NCI-H2107 treated with DMSO at 0.1 percent for 48 hours (cell line): ENCODE measurements at regions not wholly inside any gene's neighbourhood (a gene's known extent, or its start where the extent isn't known, plus 50 kb on each side); places are given as distances from the start of the nearest gene placed in this dataset.
"Not testable (repeated sequence)": the region's sequence is repeated elsewhere in the genome, so short reads cannot be mapped to it uniquely, and the experiment has no call there.

Source experiments
- DNase-seq: peaks from one replicate; lab custom pipeline; 2025; ENCODE audit not compliant: unreplicated experiment; lab: John Stamatoyannopoulos, UW

- DNase-seq: no peak
Observed at GRCh38 chr1:53398576-53399365, 60.4 kb upstream of the DMRTB1 start.

GRCh38 chr1:53399370-53400133 is 59.6 kb upstream of the DMRTB1 start:
- DNase-seq: not testable (repeated sequence)

DNA sequence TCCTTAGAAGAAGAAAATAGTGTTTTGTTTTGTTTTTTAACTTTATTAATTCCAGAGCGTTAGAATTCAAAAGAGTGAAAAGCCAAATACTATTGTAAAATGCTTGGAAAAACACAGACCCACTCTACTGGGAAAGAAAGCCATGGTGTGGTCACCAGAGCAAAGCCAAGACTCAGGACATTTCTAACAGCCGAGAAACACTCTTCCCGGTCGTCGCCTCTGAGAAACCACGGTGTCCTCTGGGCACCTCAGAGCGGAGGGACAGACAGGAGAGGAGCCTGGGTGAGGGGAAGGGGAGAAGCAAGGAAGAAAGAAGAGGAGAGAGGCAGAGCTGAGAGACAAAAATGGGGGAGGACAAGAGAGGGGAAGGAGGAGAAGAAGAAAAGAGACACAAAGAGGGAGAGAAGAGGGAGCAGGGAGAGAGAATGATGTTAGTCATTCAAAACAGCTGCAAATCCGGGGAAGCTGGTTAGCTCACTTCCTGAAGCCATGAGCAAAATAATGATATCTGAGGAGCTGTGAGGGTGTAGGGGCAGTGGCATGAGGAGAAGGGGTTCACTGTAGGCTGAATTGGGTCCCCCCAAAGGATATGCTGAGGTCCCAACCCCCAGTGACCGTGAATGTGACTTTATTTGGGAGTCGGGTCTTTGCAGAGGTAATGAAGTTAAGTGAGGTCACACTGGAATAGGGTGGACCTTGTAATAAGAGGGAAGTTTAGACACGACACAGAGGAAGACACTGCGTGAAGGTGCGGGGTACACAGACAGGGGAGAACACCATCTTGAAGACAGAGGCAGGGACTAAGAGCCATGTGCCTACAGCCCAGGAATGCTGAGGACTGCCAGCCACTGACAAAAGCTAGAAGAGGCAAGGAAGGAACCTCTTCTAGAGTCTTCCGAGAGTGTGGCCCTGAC is 58.2 kb upstream of the DMRTB1 start:
- DNase-seq: no peak

DNA sequence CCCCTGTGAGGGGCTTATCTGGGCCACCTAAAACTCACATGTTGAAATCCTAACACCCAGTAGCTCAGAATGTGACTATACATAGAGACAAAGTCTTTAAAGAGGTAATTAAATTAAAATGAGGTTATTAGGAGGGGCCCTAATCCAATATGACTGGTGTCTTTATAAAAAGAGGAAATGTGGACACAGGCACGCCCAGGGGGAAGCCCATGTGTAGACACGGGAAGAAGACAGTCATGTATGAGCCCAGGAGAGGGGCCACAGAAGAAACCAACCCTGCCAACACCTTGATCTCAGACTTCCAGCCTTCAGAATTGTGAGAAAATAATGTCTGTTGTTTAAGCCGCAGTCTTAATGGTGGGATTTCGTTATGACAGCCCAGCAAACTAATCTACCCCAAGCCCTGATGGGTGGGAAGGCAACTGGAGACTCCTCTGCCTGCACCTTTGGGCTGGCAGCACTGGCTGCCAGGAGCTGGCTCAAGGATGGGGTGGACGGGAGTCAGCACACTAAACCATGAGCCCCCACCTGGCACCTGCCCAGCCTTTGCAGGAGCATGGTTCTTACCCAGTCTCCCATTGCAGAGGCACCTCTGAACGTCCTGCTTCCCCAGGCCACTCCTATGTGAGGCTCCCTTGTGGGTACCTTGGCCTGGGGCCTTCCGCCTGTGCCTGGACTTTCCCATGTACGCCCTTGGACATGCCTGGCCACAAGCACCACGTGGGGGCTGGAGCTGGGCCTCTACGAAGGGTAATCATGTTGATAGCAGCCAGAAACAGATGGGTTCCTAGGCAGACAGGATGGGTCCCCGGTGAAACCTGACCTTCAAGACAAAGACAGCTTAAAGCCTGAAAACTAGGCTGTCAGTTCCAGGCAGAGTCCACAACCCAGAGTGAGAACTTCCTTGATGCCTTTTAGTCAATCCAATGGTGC is 57.1 kb upstream of the DMRTB1 start:
- DNase-seq: no peak

GRCh38 chr1:53402891-53403655 is 56.1 kb upstream of the DMRTB1 start:
- no peak for DNase-seq

DNA sequence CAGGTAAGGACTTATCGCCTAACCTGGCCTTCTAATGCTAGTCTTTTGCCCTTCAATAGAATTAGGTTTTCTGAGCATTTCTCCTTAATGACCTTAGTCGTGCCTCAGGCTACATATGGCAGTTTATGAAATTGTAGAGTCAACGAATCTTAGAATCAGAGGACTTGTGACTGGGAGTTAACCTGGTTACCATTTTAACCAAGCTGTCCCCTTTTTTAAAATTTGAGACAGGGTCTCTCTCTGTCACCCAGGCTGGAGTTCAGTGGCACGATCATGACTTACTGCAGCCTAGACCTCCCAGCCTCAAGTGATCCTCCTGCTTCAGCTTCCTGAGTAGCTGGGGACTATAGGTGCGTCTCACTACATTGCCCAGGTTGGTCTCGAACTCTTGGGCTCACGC is 53.5 kb upstream of the DMRTB1 start:
- DNase-seq: no peak

DNA sequence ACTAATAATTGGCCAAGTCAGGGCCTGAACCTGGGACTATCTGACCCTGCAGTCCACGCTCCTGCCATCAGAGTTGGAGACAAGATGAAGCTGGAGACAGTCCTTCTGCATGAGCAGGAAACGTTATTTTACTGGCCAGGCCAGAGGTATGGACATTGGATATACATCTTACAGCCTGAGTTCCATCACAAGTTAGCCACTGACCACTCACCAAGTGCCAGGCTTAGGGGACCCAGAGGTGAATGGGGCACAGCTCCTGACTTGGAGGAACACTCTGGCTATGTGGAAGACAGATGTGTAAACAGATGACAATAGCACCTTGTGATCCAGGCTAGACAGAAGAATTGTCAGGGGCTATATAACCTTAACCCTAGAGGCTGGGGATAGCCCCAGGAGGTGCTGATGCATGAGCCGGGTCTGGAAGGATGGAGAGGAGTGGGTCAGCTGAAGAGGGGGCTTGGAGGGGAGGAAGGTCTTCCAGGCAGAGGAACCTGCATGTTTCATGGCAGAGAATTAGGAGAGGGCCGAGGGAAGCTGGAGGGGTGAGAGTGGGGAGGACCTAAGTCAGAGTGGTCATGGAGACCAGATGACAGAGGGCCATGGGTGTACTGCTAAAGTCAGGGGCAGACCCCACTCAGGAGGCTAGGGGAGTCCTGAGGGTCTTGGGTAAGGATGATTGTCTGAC is 52.5 kb upstream of the DMRTB1 start:
- no peak for DNase-seq

DNA sequence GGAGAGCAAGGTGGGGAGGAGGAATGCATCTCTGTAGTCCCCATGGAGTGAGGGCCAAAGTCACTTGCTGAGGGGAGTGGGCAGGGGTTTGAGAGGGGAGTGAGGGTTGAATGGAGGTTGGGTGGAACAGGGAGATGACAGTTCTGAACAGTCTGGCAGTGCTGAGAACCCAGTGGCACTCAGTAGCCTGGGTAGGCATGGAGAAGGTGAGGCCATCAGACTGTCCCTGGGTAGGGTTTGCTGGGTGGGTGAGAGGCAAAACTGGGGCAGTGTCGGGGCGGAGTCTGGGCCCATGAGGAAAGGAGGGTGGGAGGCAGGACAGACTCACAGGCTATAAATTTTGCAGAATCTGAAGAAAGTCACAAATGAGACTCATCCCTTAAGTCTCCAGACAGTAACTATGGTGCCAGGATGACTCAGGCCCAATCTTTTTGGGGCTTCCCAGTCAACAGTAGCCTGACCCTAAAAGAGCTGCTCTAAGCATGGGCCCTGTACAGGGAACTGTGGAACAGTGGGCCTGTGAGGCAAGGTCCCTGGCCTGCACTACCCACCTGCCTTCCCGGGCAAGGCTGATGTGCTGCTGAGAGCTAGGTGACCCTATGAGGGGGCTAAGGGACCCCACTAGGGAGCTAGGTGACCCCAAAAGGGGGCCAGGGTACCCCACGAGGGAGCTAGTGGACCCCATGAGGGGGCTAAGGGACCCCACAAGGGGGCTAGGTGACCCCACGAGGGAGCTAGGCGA is 51.0 kb upstream of the DMRTB1 start:
- no peak for DNase-seq

DNA sequence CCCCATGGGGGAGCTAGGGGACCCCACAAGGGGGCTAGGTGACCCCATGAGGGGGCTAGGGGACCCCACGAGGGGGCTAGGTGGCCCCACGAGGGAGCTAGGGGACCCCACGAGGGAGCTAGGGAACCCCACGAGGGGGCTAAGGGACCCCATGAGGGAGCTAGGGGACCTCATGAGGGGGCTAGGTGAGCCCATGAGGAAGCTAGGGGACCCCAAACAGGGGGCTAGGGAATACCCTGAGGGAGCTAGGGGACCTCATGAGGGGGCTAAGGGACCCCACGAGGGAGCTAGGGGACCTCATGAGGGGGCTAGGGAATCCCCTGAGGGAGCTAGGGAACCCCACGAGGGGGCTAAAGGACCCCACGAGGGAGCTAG is 50.5 kb upstream of the DMRTB1 start:
- no peak for DNase-seq

- DNase-seq: no peak
Observed at GRCh38 chr1:53409233-53409632, 50.0 kb upstream of the DMRTB1 start.
